HepG2 (cell line): ENCODE measurements at regions not wholly inside any gene's neighbourhood (a gene's known extent, or its start where the extent isn't known, plus 50 kb on each side); places are given as distances from the start of the nearest gene placed in this dataset.

Experiments
- ATAC-seq: fragments of 200-7000 bp; cut with Tn5 transposase; 3 replicates; pipeline ENCODE4 v1.9.1; 2020; ENCODE audit warnings: mild to moderate bottlenecking, moderate library complexity
- BruUV-seq: library from RNA; stranded (reverse); fragments of 400-500 nt; replicated peaks from 2 replicates; lab custom pipeline; 2021; lab: Mats Ljungman, UMichigan
- CTCF ChIA-PET: fragments of 300-600 bp; formaldehyde crosslinking; extraction: SDS; loops from one replicate; lab custom pipeline; 2021; ENCODE audit warnings: low total read pairs, inconsistent platforms, low intra/inter-chr PET ratio; lab: Yijun Ruan, JAX
- POLR2A ChIA-PET: fragments of 350-600 bp; sonication (Branson Sonifier 250); formaldehyde crosslinking; loops from one replicate; lab custom pipeline; 2020; ENCODE audit warnings: antibody characterized with exemption, inconsistent platforms; lab: Yijun Ruan, JAX
- DNase-seq: peaks from one replicate; pipeline ENCODE4 v3.0.0-alpha.2; 2015; ENCODE audit warnings: low spot score
- FAIRE-seq: peaks from 3 replicates; lab custom pipeline; 2011; peaks lifted over from hg19 to GRCh38; lab: Jason Lieb, UNC
- H2AFZ ChIP-seq: one replicate; pipeline ENCODE4 v1.6.1; 2011; ENCODE audit warnings: low read length, inconsistent platforms
- H3K27ac ChIP-seq: fragments of 300-600 bp; 3 replicates; pipeline ENCODE4 v1.8.0; 2011; ENCODE audit warnings: mixed run types, mild to moderate bottlenecking, mixed read lengths, low read length, inconsistent platforms; ENCODE audit not compliant: insufficient read depth; ENCODE audit errors: extremely low read length
- H3K27me3 ChIP-seq, 2 experiments: fragments of 200-600 bp in 1 of 2; 2 replicates in 1 of 2; 3 replicates in 1 of 2; pipeline versions ENCODE4 v1.6.0 to v1.8.0; 2011; ENCODE audit warnings: low read length in 2 of 2, mild to moderate bottlenecking in 2 of 2, moderate library complexity in 2 of 2, inconsistent platforms in 1 of 2; ENCODE audit not compliant: insufficient read depth in 2 of 2, control insufficient read depth in 1 of 2
- H3K36me3 ChIP-seq, 2 experiments: fragments of 200-600 bp in 1 of 2; replicated peaks in 1 of 2; 2 replicates in 1 of 2; 3 replicates in 1 of 2; pipeline versions ENCODE4 v1.5.1 to v1.8.0; 2011; ENCODE audit warnings: low read length in 2 of 2, inconsistent platforms in 1 of 2; ENCODE audit not compliant: insufficient read depth in 2 of 2, control insufficient read depth in 1 of 2
- H3K4me1 ChIP-seq: 2 replicates; pipeline ENCODE4 v1.5.1; 2012; ENCODE audit warnings: low read length, inconsistent platforms; ENCODE audit not compliant: insufficient read depth
- H3K4me2 ChIP-seq: 2 replicates; pipeline ENCODE4 v1.6.0; 2011; ENCODE audit warnings: low read depth, low read length, inconsistent platforms
- H3K4me3 ChIP-seq, 3 experiments: fragments of 200-600 bp in 1 of 3; sonication (generic), shearing (Covaris generic) in 1 of 3; replicated peaks in 1 of 3; 2 replicates each; pipeline ENCODE4 v1.5.1; 2011 to 2016; ENCODE audit warnings: low read length in 3 of 3, inconsistent platforms in 2 of 3, low read depth in 2 of 3, mild to moderate bottlenecking in 2 of 3, control low read depth in 1 of 3, mixed read lengths in 1 of 3; ENCODE audit not compliant: insufficient read depth in 1 of 3
- H3K79me2 ChIP-seq: one replicate; pipeline ENCODE4 v1.6.1; 2011; ENCODE audit warnings: low read length, inconsistent platforms; ENCODE audit not compliant: insufficient read depth
- H3K9ac ChIP-seq: 2 replicates; pipeline ENCODE4 v1.6.0; 2011; ENCODE audit warnings: mild to moderate bottlenecking, low read depth, low read length, inconsistent platforms; ENCODE audit not compliant: insufficient read depth
- H3K9me3 ChIP-seq: 2 replicates; pipeline ENCODE4 v1.5.1; 2012; ENCODE audit warnings: mild to moderate bottlenecking, low read length
- H4K20me1 ChIP-seq: 2 replicates; pipeline ENCODE4 v1.6.0; 2011; ENCODE audit warnings: inconsistent platforms, mild to moderate bottlenecking, low read length, moderate library complexity; ENCODE audit not compliant: insufficient read depth
- ASH2L ChIP-seq: fragments of 300-600, 200-600 bp; sonication (generic); IDR thresholded peaks from 2 replicates; pipeline ENCODE4 v1.7.0; 2017; ENCODE audit warnings: low read depth, mild to moderate bottlenecking, moderate library complexity, mixed read lengths, low read length; ENCODE audit not compliant: insufficient read length
- CBX1 ChIP-seq: IDR thresholded peaks from one replicate; pipeline ENCODE4 v1.6.1; 2016; ENCODE audit warnings: antibody characterized with exemption, low read depth
- DZIP1 ChIP-seq: sonication (generic); formaldehyde crosslinking; IDR thresholded peaks from 2 replicates; pipeline ENCODE4 v1.5.0; 2020; ENCODE audit warnings: mild to moderate bottlenecking, missing genetic modification reagents
- FOXM1 ChIP-seq: sonication (generic); formaldehyde crosslinking; IDR thresholded peaks from 2 replicates; pipeline ENCODE4 v1.5.0; 2020; ENCODE audit warnings: missing genetic modification reagents
- HHEX ChIP-seq: IDR thresholded peaks from 2 replicates; pipeline ENCODE4 v1.6.1; 2016; ENCODE audit warnings: control low read depth
- KLF12 ChIP-seq: sonication (generic); formaldehyde crosslinking; IDR thresholded peaks from 2 replicates; pipeline ENCODE4 v1.4.0; 2020; ENCODE audit warnings: missing genetic modification reagents, borderline replicate concordance
- NR0B2 ChIP-seq: sonication (generic); formaldehyde crosslinking; IDR thresholded peaks from 2 replicates; pipeline ENCODE4 v1.4.0; 2020; ENCODE audit warnings: mild to moderate bottlenecking, missing genetic modification reagents
- PCBP1 ChIP-seq: fragments of 200-400 bp; formaldehyde crosslinking; IDR thresholded peaks from 2 replicates; pipeline ENCODE4 v1.6.1; 2017; ENCODE audit warnings: mild to moderate bottlenecking, low read depth, low read length, borderline replicate concordance
- THAP7 ChIP-seq: sonication (generic); formaldehyde crosslinking; IDR thresholded peaks from 2 replicates; pipeline ENCODE4 v1.8.1; 2023; ENCODE audit warnings: mild to moderate bottlenecking, missing genetic modification reagents
- ZEB1 ChIP-seq: IDR thresholded peaks from 2 replicates; pipeline ENCODE4 v1.6.1; 2012; ENCODE audit warnings: mild to moderate bottlenecking, low read depth, inconsistent platforms; ENCODE audit not compliant: insufficient replicate concordance
- ZNF121 ChIP-seq: sonication (generic); formaldehyde crosslinking; IDR thresholded peaks from 2 replicates; pipeline ENCODE4 v1.5.0; 2020; ENCODE audit warnings: mild to moderate bottlenecking, missing genetic modification reagents
- ZNF234 ChIP-seq: sonication (generic); formaldehyde crosslinking; conservative IDR thresholded peaks from 2 replicates; pipeline ENCODE4 v1.5.1; 2020; ENCODE audit warnings: mild to moderate bottlenecking, missing genetic modification reagents
- ZNF549 ChIP-seq: sonication (generic); formaldehyde crosslinking; IDR thresholded peaks from 2 replicates; pipeline ENCODE4 v1.5.0; 2020; ENCODE audit warnings: missing genetic modification reagents
- ZNF609 ChIP-seq: sonication (generic); formaldehyde crosslinking; IDR thresholded peaks from 2 replicates; pipeline ENCODE4 v1.4.0; 2020; ENCODE audit warnings: mild to moderate bottlenecking, missing genetic modification reagents, borderline replicate concordance
- ZNF800 ChIP-seq: sonication (generic); formaldehyde crosslinking; IDR thresholded peaks from 2 replicates; pipeline ENCODE4 v1.4.0; 2020; ENCODE audit warnings: missing genetic modification reagents
- WGBS: methylation state at CpG from one replicate; pipeline ENCODE4 v1.1.6; 2017; ENCODE audit warnings: low lambda C conversion rate; 5-methylcytosine and 5-hydroxymethylcytosine counted together
- in situ Hi-C: cut with HindIII; loops from 2 replicates; pipeline ENCODE4 v1.10.0; 2017; ENCODE audit warnings: low pct_unique_long_range_greater_than_20kb; ENCODE audit not compliant: extremely low pct_ligation_motif_present
- intact Hi-C: fragments of 100-400 bp; cut with micrococcal nuclease; formaldehyde crosslinking; loops from one replicate; pipeline ENCODE4 v1.10.0; 2022; ENCODE audit not compliant: unreplicated experiment

GRCh38 chr1:57881639-57882038 lies 457.8 kb upstream of the DAB1 start:
- no peak overlapping the region for H2AFZ ChIP-seq
- intact Hi-C loops = no loop called here
- H3K36me3 ChIP-seq = no peaks in the 10 kb centered on the region
- no peaks in the 10 kb centered on the region for H3K4me1 ChIP-seq
- H3K27me3 ChIP-seq = no peaks in the 10 kb centered on the region
- CTCF ChIA-PET = no interaction called here
- H4K20me1 ChIP-seq = no peaks in the 10 kb centered on the region
- H3K9ac ChIP-seq = no peak overlapping the region
- H3K79me2 ChIP-seq = no peaks in the 10 kb centered on the region
- POLR2A ChIA-PET = no interaction called here
- no peak for ATAC-seq
- no peak overlapping the region for H3K27ac ChIP-seq
- FAIRE-seq = no peak
- WGBS = 0% methylated on average over 2 of the region's 2 CpGs
- BruUV-seq = no TSS peak
- TF ChIP-seq ZNF800 = no peak
- no peak for TF ChIP-seq ZNF549 (CRISPR knock-in tag)
- no peak for TF ChIP-seq THAP7 (CRISPR knock-in tag)
- TF ChIP-seq KLF12 = no peak
- TF ChIP-seq ZNF609 = no peak
- no peak for TF ChIP-seq ASH2L
- no peak for TF ChIP-seq ZEB1
- no peak for TF ChIP-seq CBX1
- no peak for TF ChIP-seq PCBP1
- no peak for TF ChIP-seq HHEX (CRISPR knock-in tag)
- no peak for TF ChIP-seq FOXM1 (CRISPR knock-in tag)
- no peak for TF ChIP-seq ZNF121
- no peak for TF ChIP-seq NR0B2 (CRISPR knock-in tag)
- TF ChIP-seq DZIP1 (CRISPR knock-in tag) = no peak
- TF ChIP-seq ZNF234 = no peak
- TF ChIP-seq, all 625 proteins: peak for 0
- Histone ChIP-seq H3K4me2 (no peak overlapping the region), H3K4me3 (no peak overlapping the region), H3K9me3 (no peaks in the 10 kb centered on the region)
- no peak for DNase-seq
- in situ Hi-C loops = no loop called here
